Endodermal cell (in vitro differentiated cells): ENCODE measurements at regions not wholly inside any gene's neighbourhood (a gene's known extent, or its start where the extent isn't known, plus 50 kb on each side); places are given as distances from the start of the nearest gene placed in this dataset.

ENCODE experiments used
- DNase-seq: peaks from one replicate; pipeline ENCODE4 v3.0.0-alpha.2; 2017
- H3K27ac ChIP-seq: 2 replicates; pipeline ENCODE4 v1.5.1; 2013; ENCODE audit warnings: mild to moderate bottlenecking, low read depth, low read length, moderate library complexity
- H3K27me3 ChIP-seq: 2 replicates; pipeline ENCODE4 v1.6.1; 2013; ENCODE audit warnings: mild to moderate bottlenecking, low read length, moderate library complexity; ENCODE audit not compliant: insufficient read depth, control insufficient read depth, poor library complexity, severe bottlenecking
- H3K36me3 ChIP-seq: 2 replicates; pipeline ENCODE4 v1.7.0; 2013; ENCODE audit warnings: mild to moderate bottlenecking, low read length, moderate library complexity; ENCODE audit not compliant: control insufficient read depth, insufficient read depth
- H3K4me1 ChIP-seq: one replicate; pipeline ENCODE4 v1.7.0; 2013; ENCODE audit warnings: low read length; ENCODE audit not compliant: control insufficient read depth, insufficient read depth
- H3K4me3 ChIP-seq: 2 replicates; pipeline ENCODE4 v1.5.1; 2013; ENCODE audit warnings: mild to moderate bottlenecking, low read length, moderate library complexity
- H3K9ac ChIP-seq: 2 replicates; pipeline ENCODE4 v1.6.1; 2013; ENCODE audit warnings: mild to moderate bottlenecking, low read length, moderate library complexity; ENCODE audit not compliant: poor library complexity, severe bottlenecking; ENCODE audit errors: extremely low read depth
- H3K9me3 ChIP-seq: 2 replicates; pipeline ENCODE4 v1.6.1; 2013; ENCODE audit warnings: mild to moderate bottlenecking, low read length, moderate library complexity; ENCODE audit not compliant: control insufficient read depth
- H3K27ac Mint-ChIP-seq: 2 replicates; pipeline ENCODE4 v1.8.0; 2020; ENCODE audit warnings: mixed read lengths
- H3K27me3 Mint-ChIP-seq: 2 replicates; pipeline ENCODE4 v1.8.0; 2021; ENCODE audit warnings: mild to moderate bottlenecking, mixed read lengths; ENCODE audit not compliant: insufficient read depth
- H3K36me3 Mint-ChIP-seq: 2 replicates; pipeline ENCODE4 v1.8.0; 2020; ENCODE audit warnings: low read depth, mixed read lengths
- H3K4me1 Mint-ChIP-seq: 2 replicates; pipeline ENCODE4 v1.8.0; 2020; ENCODE audit warnings: mixed read lengths
- H3K4me3 Mint-ChIP-seq: 2 replicates; pipeline ENCODE4 v1.8.0; 2020; ENCODE audit warnings: mild to moderate bottlenecking, moderate library complexity, mixed read lengths
- H3K9me3 Mint-ChIP-seq: 2 replicates; pipeline ENCODE4 v1.8.0; 2020; ENCODE audit warnings: mild to moderate bottlenecking, mixed read lengths
- WGBS, 2 experiments: methylation state at CpG; one replicate each; pipeline versions ENCODE4 v1.1.5 to v1.1.7; 2013; ENCODE audit warnings: missing lambda C conversion rate in 2 of 2, mixed read lengths in 1 of 2; ENCODE audit not compliant: insufficient coverage in 1 of 2, insufficient read length in 1 of 2; 5-methylcytosine and 5-hydroxymethylcytosine counted together
- TF ChIP-seq, protein P1 (sequence below): fragments of 200-600 bp; sonication (generic); conservative IDR thresholded peaks from 2 replicates; pipeline ENCODE4 v1.5.0; 2021; ENCODE audit warnings: antibody characterized with exemption, mild to moderate bottlenecking

GRCh38 chr6:50541941-50542340, 171.4 kb upstream of the TFAP2D start:
- H3K4me1 Mint-ChIP-seq, result peaks cover 47% of the 10 kb centered on the region
- Histone ChIP-seq H3K9me3 (no peaks in the 10 kb centered on the region), H3K4me3 (no peak overlapping the region), H3K4me1 (peaks cover 19% of the 10 kb centered on the region), H3K27ac (no peak overlapping the region), H3K9ac (no peak overlapping the region), H3K27me3 (no peaks in the 10 kb centered on the region), H3K36me3 (no peaks in the 10 kb centered on the region)
- H3K9me3 Mint-ChIP-seq, result no peaks in the 10 kb centered on the region
- H3K27me3 Mint-ChIP-seq, result no peaks in the 10 kb centered on the region
- TF ChIP-seq, protein P1, sequence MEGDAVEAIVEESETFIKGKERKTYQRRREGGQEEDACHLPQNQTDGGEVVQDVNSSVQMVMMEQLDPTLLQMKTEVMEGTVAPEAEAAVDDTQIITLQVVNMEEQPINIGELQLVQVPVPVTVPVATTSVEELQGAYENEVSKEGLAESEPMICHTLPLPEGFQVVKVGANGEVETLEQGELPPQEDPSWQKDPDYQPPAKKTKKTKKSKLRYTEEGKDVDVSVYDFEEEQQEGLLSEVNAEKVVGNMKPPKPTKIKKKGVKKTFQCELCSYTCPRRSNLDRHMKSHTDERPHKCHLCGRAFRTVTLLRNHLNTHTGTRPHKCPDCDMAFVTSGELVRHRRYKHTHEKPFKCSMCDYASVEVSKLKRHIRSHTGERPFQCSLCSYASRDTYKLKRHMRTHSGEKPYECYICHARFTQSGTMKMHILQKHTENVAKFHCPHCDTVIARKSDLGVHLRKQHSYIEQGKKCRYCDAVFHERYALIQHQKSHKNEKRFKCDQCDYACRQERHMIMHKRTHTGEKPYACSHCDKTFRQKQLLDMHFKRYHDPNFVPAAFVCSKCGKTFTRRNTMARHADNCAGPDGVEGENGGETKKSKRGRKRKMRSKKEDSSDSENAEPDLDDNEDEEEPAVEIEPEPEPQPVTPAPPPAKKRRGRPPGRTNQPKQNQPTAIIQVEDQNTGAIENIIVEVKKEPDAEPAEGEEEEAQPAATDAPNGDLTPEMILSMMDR, result no peak
- DNase-seq, result no peak
- H3K36me3 Mint-ChIP-seq, result no peaks in the 10 kb centered on the region
- 86 to 89% methylated on average over 1 to 2 of the region's 2 CpGs for WGBS, 2 experiments
- H3K4me3 Mint-ChIP-seq, result no peak overlapping the region
- H3K27ac Mint-ChIP-seq, result no peak overlapping the region

DNA sequence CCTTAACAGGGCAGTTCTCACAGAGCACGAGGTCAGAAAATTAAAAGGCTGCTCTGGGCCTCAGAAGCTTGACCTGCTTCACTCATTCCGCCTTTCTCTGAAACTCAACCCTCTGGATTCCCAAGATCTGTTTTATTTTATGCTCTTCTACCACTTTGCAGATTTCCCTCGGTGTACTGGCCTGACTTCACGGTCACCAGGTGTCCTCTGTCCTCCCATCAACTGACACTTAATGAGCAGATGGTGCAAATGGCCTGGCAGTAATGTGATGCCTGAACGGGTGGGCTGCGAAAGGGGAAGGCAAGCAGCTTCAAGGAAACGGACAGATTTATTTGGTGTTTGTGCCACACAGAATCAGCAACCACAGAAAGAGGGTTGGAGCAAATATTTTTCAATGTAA, 169.7 kb upstream of the TFAP2D start:
- no peak overlapping the region for H3K4me3 ChIP-seq
- TF ChIP-seq, protein P1, result no peak
- Mint-ChIP-seq H3K27ac (peak overlapping the region; percentile 41), H3K36me3 (no peaks in the 10 kb centered on the region), H3K9me3 (no peaks in the 10 kb centered on the region), H3K4me3 (no peak overlapping the region), H3K27me3 (no peaks in the 10 kb centered on the region), H3K4me1 (peaks cover 41% of the 10 kb centered on the region)
- DNase-seq, result no peak
- H3K27me3 ChIP-seq, result no peaks in the 10 kb centered on the region
- no peak overlapping the region for H3K9ac ChIP-seq
- H3K27ac ChIP-seq, result no peak overlapping the region
- peaks cover 19% of the 10 kb centered on the region for H3K4me1 ChIP-seq
- no peaks in the 10 kb centered on the region for H3K36me3 ChIP-seq
- WGBS, 2 experiments, result 86 to 91% methylated on average over 5 to 7 of the region's 7 CpGs
- H3K9me3 ChIP-seq, result no peaks in the 10 kb centered on the region

GRCh38 chr6:50549026-50549425, 164.3 kb upstream of the TFAP2D start:
- Mint-ChIP-seq H3K4me1 (peaks cover 7% of the 10 kb centered on the region), H3K4me3 (no peak overlapping the region), H3K27me3 (no peaks in the 10 kb centered on the region), H3K9me3 (no peaks in the 10 kb centered on the region), H3K27ac (no peak overlapping the region), H3K36me3 (no peaks in the 10 kb centered on the region)
- Histone ChIP-seq H3K4me1 (no peaks in the 10 kb centered on the region), H3K36me3 (no peaks in the 10 kb centered on the region), H3K27me3 (no peaks in the 10 kb centered on the region), H3K27ac (no peak overlapping the region), H3K4me3 (no peak overlapping the region), H3K9me3 (no peaks in the 10 kb centered on the region), H3K9ac (no peak overlapping the region)
- WGBS, 2 experiments, result 70 to 80% methylated on average over 2 of the region's 2 CpGs
- TF ChIP-seq, protein P1, result no peak
- no peak for DNase-seq
